IMR-90 (cell line): ENCODE measurements at regions not wholly inside any gene's neighbourhood (a gene's known extent, or its start where the extent isn't known, plus 50 kb on each side); places are given as distances from the start of the nearest gene placed in this dataset.

ENCODE experiments used
- ATAC-seq: fragments of 200-7000 bp; cut with Tn5 transposase; 2 replicates; pipeline ENCODE4 v1.9.1; 2020; ENCODE audit warnings: low read depth, mild to moderate bottlenecking, moderate library complexity
- BruUV-seq: library from RNA; stranded (reverse); fragments of 400-500 nt; replicated peaks from 2 replicates; lab custom pipeline; 2021; lab: Mats Ljungman, UMichigan
- CTCF ChIA-PET: fragments of 300-600 bp; formaldehyde crosslinking; extraction: SDS; loops from one replicate; lab custom pipeline; 2021; ENCODE audit warnings: antibody characterized with exemption; lab: Yijun Ruan, JAX
- POLR2A ChIA-PET: fragments of 300-600 bp; sonication (Branson Sonifier 250); formaldehyde crosslinking; loops from one replicate; lab custom pipeline; 2022; ENCODE audit warnings: antibody characterized with exemption; ENCODE audit not compliant: unreplicated experiment; lab: Charles Lee
- DNase-seq: peaks from one replicate; pipeline ENCODE4 v3.0.0; 2013
- H2AFZ ChIP-seq: replicated peaks from 2 replicates; pipeline ENCODE3; 2013; ENCODE audit warnings: low read length, mild to moderate bottlenecking; ENCODE audit not compliant: poor library complexity
- H2AK5ac ChIP-seq: 2 replicates; pipeline ENCODE4 v1.6.1; 2013; ENCODE audit warnings: low read depth, low read length, inconsistent platforms
- H2AK9ac ChIP-seq: replicated peaks from 2 replicates; pipeline ENCODE3; 2013; ENCODE audit warnings: mild to moderate bottlenecking, low read depth, low read length, moderate library complexity; ENCODE audit not compliant: poor library complexity
- H2BK120ac ChIP-seq: 2 replicates; pipeline ENCODE4 v1.6.1; 2013; ENCODE audit warnings: low read depth, low read length, inconsistent platforms
- H2BK15ac ChIP-seq: 3 replicates; pipeline ENCODE4 v1.6.1; 2013; ENCODE audit warnings: low read depth, low read length, inconsistent platforms
- H2BK20ac ChIP-seq: 2 replicates; pipeline ENCODE4 v1.6.1; 2013; ENCODE audit warnings: low read depth, mild to moderate bottlenecking, inconsistent platforms, low read length, moderate library complexity
- H2BK5ac ChIP-seq: 2 replicates; pipeline ENCODE4 v1.6.1; 2013; ENCODE audit warnings: mild to moderate bottlenecking, low read depth, low read length, inconsistent platforms; ENCODE audit not compliant: poor library complexity, severe bottlenecking
- H3K14ac ChIP-seq: replicated peaks from 2 replicates; pipeline ENCODE4 v1.6.1; 2013; ENCODE audit warnings: low read depth, low read length, inconsistent platforms
- H3K18ac ChIP-seq: 2 replicates; pipeline ENCODE4 v1.6.1; 2013; ENCODE audit warnings: low read depth, low read length, control low read depth
- H3K23ac ChIP-seq: 2 replicates; pipeline ENCODE4 v1.6.1; 2013; ENCODE audit warnings: low read depth, low read length, inconsistent platforms
- H3K27ac ChIP-seq: 2 replicates; pipeline ENCODE4 v1.5.1; 2013; ENCODE audit warnings: mild to moderate bottlenecking, control low read depth, low read length; ENCODE audit not compliant: insufficient read depth
- H3K27me3 ChIP-seq: 2 replicates; pipeline ENCODE4 v1.6.1; 2013; ENCODE audit warnings: low read length; ENCODE audit not compliant: control insufficient read depth, insufficient read depth
- H3K36me3 ChIP-seq: 2 replicates; pipeline ENCODE4 v1.6.1; 2013; ENCODE audit warnings: low read length, mixed read lengths; ENCODE audit not compliant: control insufficient read depth, insufficient read depth
- H3K4ac ChIP-seq: 2 replicates; pipeline ENCODE4 v1.6.1; 2013; ENCODE audit warnings: low read depth, low read length, inconsistent platforms
- H3K4me1 ChIP-seq: 2 replicates; pipeline ENCODE4 v1.6.1; 2013; ENCODE audit warnings: low read length, mixed read lengths; ENCODE audit not compliant: control insufficient read depth, insufficient read depth
- H3K4me2 ChIP-seq: 2 replicates; pipeline ENCODE4 v1.6.1; 2013; ENCODE audit warnings: low read depth, mild to moderate bottlenecking, control low read depth, low read length, moderate library complexity
- H3K4me3 ChIP-seq: 2 replicates; pipeline ENCODE4 v1.5.1; 2013; ENCODE audit warnings: low read depth, mild to moderate bottlenecking, control low read depth, low read length, moderate library complexity; ENCODE audit not compliant: insufficient read depth
- H3K56ac ChIP-seq: 2 replicates; pipeline ENCODE4 v1.6.1; 2013; ENCODE audit warnings: low read length, inconsistent platforms; ENCODE audit not compliant: insufficient read depth; ENCODE audit errors: extremely low read depth
- H3K79me1 ChIP-seq, 2 experiments: 2 replicates each; pipeline ENCODE4 v1.6.1; 2013; ENCODE audit warnings: low read length in 2 of 2, inconsistent platforms in 1 of 2, low read depth in 1 of 2
- H3K9ac ChIP-seq: 2 replicates; pipeline ENCODE4 v1.6.1; 2013; ENCODE audit warnings: low read depth, low read length, control low read depth
- H3K9me1 ChIP-seq: 2 replicates; pipeline ENCODE4 v1.6.1; 2013; ENCODE audit warnings: low read length, inconsistent platforms; ENCODE audit not compliant: insufficient read depth
- H3K9me3 ChIP-seq: 2 replicates; pipeline ENCODE4 v1.6.1; 2013; ENCODE audit warnings: low read length; ENCODE audit not compliant: control insufficient read depth, insufficient read depth
- H4K20me1 ChIP-seq: 2 replicates; pipeline ENCODE4 v1.6.1; 2013; ENCODE audit warnings: low read length, inconsistent platforms; ENCODE audit not compliant: insufficient read depth
- H4K5ac ChIP-seq: 2 replicates; pipeline ENCODE4 v1.6.1; 2013; ENCODE audit warnings: mild to moderate bottlenecking, low read depth, low read length, control low read depth
- H4K8ac ChIP-seq, 2 experiments: 2 replicates each; pipeline ENCODE4 v1.6.1; 2013; ENCODE audit warnings: low read depth in 2 of 2, low read length in 2 of 2, control low read depth in 1 of 2, inconsistent platforms in 1 of 2
- H4K91ac ChIP-seq: 2 replicates; pipeline ENCODE4 v1.6.1; 2013; ENCODE audit warnings: low read depth, low read length, inconsistent platforms; ENCODE audit not compliant: insufficient read depth
- BHLHE40 ChIP-seq: fragments of 150-350 bp; IDR thresholded peaks from 2 replicates; pipeline ENCODE4 v1.6.1; 2016; ENCODE audit warnings: mild to moderate bottlenecking, low read depth, low read length
- CEBPB ChIP-seq: IDR thresholded peaks from 2 replicates; pipeline ENCODE4 v1.6.1; 2012; ENCODE audit warnings: low read depth, low read length, improper control_type of control experiment
- CHD1 ChIP-seq: IDR thresholded peaks from 2 replicates; pipeline ENCODE4 v1.6.1; 2012; ENCODE audit warnings: low read depth, low read length, improper control_type of control experiment
- CTCF ChIP-seq: conservative IDR thresholded peaks from 2 replicates; pipeline ENCODE4 v1.5.1; 2012; ENCODE audit warnings: mild to moderate bottlenecking, low read depth, low read length, improper control_type of control experiment
- ELK1 ChIP-seq: fragments of 150-350 bp; IDR thresholded peaks from 2 replicates; pipeline ENCODE4 v1.6.1; 2016; ENCODE audit warnings: low read depth, mild to moderate bottlenecking, low read length, moderate library complexity, borderline replicate concordance
- FOS ChIP-seq: fragments of 150-350 bp; IDR thresholded peaks from 2 replicates; pipeline ENCODE4 v1.6.1; 2016; ENCODE audit warnings: low read depth, low read length
- MAFK ChIP-seq: IDR thresholded peaks from 2 replicates; pipeline ENCODE4 v1.6.1; 2012; ENCODE audit warnings: low read depth, low read length, improper control_type of control experiment
- MAZ ChIP-seq: IDR thresholded peaks from 2 replicates; pipeline ENCODE4 v1.6.1; 2012; ENCODE audit warnings: low read depth, mild to moderate bottlenecking, low read length, improper control_type of control experiment, moderate library complexity, borderline replicate concordance
- MXI1 ChIP-seq: IDR thresholded peaks from 2 replicates; pipeline ENCODE4 v1.6.1; 2012; ENCODE audit warnings: low read depth, mild to moderate bottlenecking, low read length, moderate library complexity, borderline replicate concordance
- NFE2L2 ChIP-seq: fragments of 150-350 bp; IDR thresholded peaks from 2 replicates; pipeline ENCODE4 v1.6.1; 2016; ENCODE audit warnings: low read depth, mild to moderate bottlenecking, low read length
- POLR2A ChIP-seq: IDR thresholded peaks from 2 replicates; pipeline ENCODE4 v1.6.1; 2012; ENCODE audit warnings: mild to moderate bottlenecking, low read depth, low read length
- RAD21 ChIP-seq: IDR thresholded peaks from 2 replicates; pipeline ENCODE4 v1.6.1; 2012; ENCODE audit warnings: low read length, improper control_type of control experiment
- RCOR1 ChIP-seq: IDR thresholded peaks from 2 replicates; pipeline ENCODE4 v1.6.1; 2012; ENCODE audit warnings: mild to moderate bottlenecking, low read length, improper control_type of control experiment; ENCODE audit not compliant: insufficient replicate concordance
- RFX5 ChIP-seq: IDR thresholded peaks from 2 replicates; pipeline ENCODE4 v1.8.0; 2012; ENCODE audit warnings: low read depth, mild to moderate bottlenecking, low read length, moderate library complexity
- SMC3 ChIP-seq: fragments of 150-350 bp; IDR thresholded peaks from 2 replicates; pipeline ENCODE4 v1.6.1; 2016; ENCODE audit warnings: low read depth, mild to moderate bottlenecking, antibody characterized with exemption, low read length, moderate library complexity
- USF2 ChIP-seq: fragments of 150-350 bp; IDR thresholded peaks from 2 replicates; pipeline ENCODE4 v1.6.1; 2017; ENCODE audit warnings: mild to moderate bottlenecking, antibody characterized with exemption, low read length, low read depth
- WGBS, 2 experiments: methylation state at CpG; one replicate each; pipeline versions ENCODE4 v1.1.5 to v1.1.7; 2013; ENCODE audit warnings: missing lambda C conversion rate in 2 of 2; ENCODE audit not compliant: insufficient read length in 1 of 2; ENCODE audit errors: extremely low coverage in 2 of 2; 5-methylcytosine and 5-hydroxymethylcytosine counted together
- dilution Hi-C: fragments of 300-500 bp; cut with HindIII; formaldehyde crosslinking; loops from one replicate; pipeline ENCODE4 v1.14.3; 2018; ENCODE audit warnings: low sequenced_read_pairs; ENCODE audit not compliant: unreplicated experiment
- in situ Hi-C: fragments of 300-500 bp; cut with MboI; formaldehyde crosslinking; loops from 3 replicates; pipeline ENCODE4 v1.14.3; 2019; ENCODE audit warnings: low sequenced_read_pairs, inconsistent platforms, mixed read lengths
- intact Hi-C: fragments of 100-400 bp; cut with micrococcal nuclease; formaldehyde crosslinking; loops from 2 replicates; pipeline ENCODE4 v1.10.0; 2022

GRCh38 chr6:104013312-104013971 is 846.3 kb downstream of the HACE1 start:
- intact Hi-C loops, result no loop called here
- Histone ChIP-seq H3K18ac (no peak overlapping the region), H4K5ac (no peak overlapping the region), H2AFZ (no peak overlapping the region), H2BK5ac (no peak overlapping the region), H3K23ac (no peak overlapping the region), H4K8ac (no peak overlapping the region), H4K91ac (no peak overlapping the region), H3K4ac (no peak overlapping the region), H2AK5ac (no peak overlapping the region), H3K9me1 (no peaks in the 10 kb centered on the region), H2AK9ac (no peak overlapping the region), H3K79me1 (no peaks in the 10 kb centered on the region), H3K9ac (no peak overlapping the region), H4K20me1 (no peaks in the 10 kb centered on the region), H3K36me3 (no peaks in the 10 kb centered on the region), H3K27ac (no peak overlapping the region), H3K4me1 (no peaks in the 10 kb centered on the region), H3K56ac (no peak overlapping the region), H3K9me3 (peaks cover 11% of the 10 kb centered on the region), H2BK120ac (no peak overlapping the region), H3K4me2 (no peak overlapping the region), H3K27me3 (no peaks in the 10 kb centered on the region), H2BK15ac (no peak overlapping the region), H2BK20ac (no peak overlapping the region), H3K14ac (no peak overlapping the region), H3K4me3 (no peak overlapping the region)
- CTCF ChIA-PET, result no interaction called here
- DNase-seq, result no peak
- TF ChIP-seq RAD21, result no peak
- no peak for TF ChIP-seq USF2
- no peak for TF ChIP-seq CTCF
- no peak for TF ChIP-seq RFX5
- TF ChIP-seq FOS, result no peak
- no peak for TF ChIP-seq MAZ
- TF ChIP-seq POLR2A, result no peak
- no peak for TF ChIP-seq RCOR1
- TF ChIP-seq MXI1, result no peak
- no peak for TF ChIP-seq NFE2L2
- no peak for TF ChIP-seq CEBPB
- TF ChIP-seq ELK1, result no peak
- TF ChIP-seq BHLHE40, result no peak
- TF ChIP-seq SMC3, result no peak
- TF ChIP-seq MAFK, result no peak
- no peak for TF ChIP-seq CHD1
- WGBS, 2 experiments, result 0% methylated on average over 2 of the region's 2 CpGs; no CpG with 5 or more reads in 1 of the 2 experiments
- in situ Hi-C loops, result no loop called here
- no peak for ATAC-seq
- POLR2A ChIA-PET, result interaction anchor here (0.5 kb wide), 1 partner anchor 320 kb away, joined by 3 read pairs; no protein-coding TSS in a partner anchor
- dilution Hi-C loops, result no loop called here
- BruUV-seq, result no TSS peak
